Hepatocyte (in vitro differentiated cells): ENCODE measurements at regions not wholly inside any gene's neighbourhood (a gene's known extent, or its start where the extent isn't known, plus 50 kb on each side); places are given as distances from the start of the nearest gene placed in this dataset.

Experiments used
- DNase-seq: peaks from one replicate; pipeline ENCODE4 v3.0.0-alpha.2; 2016; ENCODE audit warnings: low spot score
- H2AFZ ChIP-seq: fragments of 200-600 bp; sonication (generic); 2 replicates; pipeline ENCODE4 v1.6.0; 2016; ENCODE audit warnings: antibody characterized with exemption, mild to moderate bottlenecking
- H3K27ac ChIP-seq: fragments of 200-600 bp; sonication (generic); 2 replicates; pipeline ENCODE4 v1.5.1; 2016; ENCODE audit warnings: mild to moderate bottlenecking
- H3K27me3 ChIP-seq: fragments of 200-600 bp; sonication (generic); 2 replicates; pipeline ENCODE4 v1.6.1; 2016
- H3K36me3 ChIP-seq: fragments of 200-600 bp; sonication (generic); replicated peaks from 2 replicates; pipeline ENCODE4 v1.5.1; 2016; ENCODE audit warnings: low read depth; ENCODE audit not compliant: insufficient read depth
- H3K4me1 ChIP-seq: fragments of 200-600 bp; sonication (generic); 2 replicates; pipeline ENCODE4 v1.5.1; 2016; ENCODE audit warnings: mild to moderate bottlenecking, moderate library complexity; ENCODE audit not compliant: insufficient read depth
- H3K4me2 ChIP-seq: fragments of 200-600 bp; sonication (generic); 2 replicates; pipeline ENCODE4 v1.6.0; 2016
- H3K4me3 ChIP-seq: fragments of 200-600 bp; sonication (generic); 2 replicates; pipeline ENCODE4 v1.5.1; 2016; ENCODE audit warnings: mild to moderate bottlenecking
- H3K79me2 ChIP-seq: fragments of 200-600 bp; sonication (generic); 2 replicates; pipeline ENCODE4 v1.6.0; 2017; ENCODE audit warnings: mild to moderate bottlenecking
- H3K9me2 ChIP-seq: fragments of 200-600 bp; sonication (generic); replicated peaks from 2 replicates; pipeline ENCODE4 v1.6.0; 2017; ENCODE audit warnings: mild to moderate bottlenecking; ENCODE audit not compliant: insufficient read depth
- H3K9me3 ChIP-seq: fragments of 200-600 bp; sonication (generic); 2 replicates; pipeline ENCODE4 v1.5.1; 2016; ENCODE audit warnings: low read depth, mild to moderate bottlenecking
- H4K20me1 ChIP-seq: fragments of 200-600 bp; sonication (generic); 2 replicates; pipeline ENCODE4 v1.6.0; 2016; ENCODE audit warnings: mild to moderate bottlenecking; ENCODE audit not compliant: insufficient read depth, poor library complexity, severe bottlenecking
- CTCF ChIP-seq: fragments of 200-600 bp; sonication (generic); IDR thresholded peaks from 2 replicates; pipeline ENCODE4 v1.5.1; 2016; ENCODE audit warnings: antibody characterized with exemption, mild to moderate bottlenecking; ENCODE audit not compliant: poor library complexity
- EZH2 ChIP-seq: fragments of 200-600 bp; sonication (generic); IDR thresholded peaks from 2 replicates; pipeline ENCODE4 v1.6.1; 2016; ENCODE audit warnings: antibody characterized with exemption, mild to moderate bottlenecking, borderline replicate concordance
- EZH2phosphoT487 ChIP-seq: fragments of 200-600 bp; sonication (generic); IDR thresholded peaks from one replicate; pipeline ENCODE4 v1.6.1; 2018; ENCODE audit warnings: antibody characterized with exemption, mild to moderate bottlenecking, low read depth, moderate library complexity; ENCODE audit not compliant: unreplicated experiment, severe bottlenecking
- WGBS: methylation state at CpG from one replicate; pipeline ENCODE4 v1.1.6; 2016; ENCODE audit warnings: low lambda C conversion rate; ENCODE audit errors: missing lambda C conversion rate; 5-methylcytosine and 5-hydroxymethylcytosine counted together

GRCh38 chr13:67489016-67489415 is 258.9 kb upstream of the PCDH9 start:
- Histone ChIP-seq H3K36me3 (no peaks in the 10 kb centered on the region), H3K27me3 (no peaks in the 10 kb centered on the region), H4K20me1 (no peaks in the 10 kb centered on the region), H3K4me1 (no peaks in the 10 kb centered on the region), H3K27ac (no peak overlapping the region), H3K9me3 (no peaks in the 10 kb centered on the region), H3K4me2 (no peak overlapping the region), H3K79me2 (no peaks in the 10 kb centered on the region), H2AFZ (no peak overlapping the region), H3K9me2 (no peaks in the 10 kb centered on the region), H3K4me3 (no peak overlapping the region)
- no peak for TF ChIP-seq CTCF
- TF ChIP-seq EZH2, result no peak
- TF ChIP-seq EZH2phosphoT487, result no peak
- WGBS, result 82% methylated on average over 2 of the region's 2 CpGs
- no peak for DNase-seq

GRCh38 chr13:67481445-67481844 is 251.3 kb upstream of the PCDH9 start:
- Histone ChIP-seq H3K36me3 (no peaks in the 10 kb centered on the region), H3K27me3 (no peaks in the 10 kb centered on the region), H3K4me3 (no peak overlapping the region), H3K4me1 (no peaks in the 10 kb centered on the region), H3K27ac (no peak overlapping the region), H3K9me2 (no peaks in the 10 kb centered on the region), H2AFZ (no peak overlapping the region), H3K79me2 (no peaks in the 10 kb centered on the region), H3K4me2 (no peak overlapping the region), H3K9me3 (no peaks in the 10 kb centered on the region), H4K20me1 (no peaks in the 10 kb centered on the region)
- DNase-seq, result no peak
- WGBS, result 91% methylated on average over 1 of the region's 1 CpG
- TF ChIP-seq EZH2 (no peak), EZH2phosphoT487 (no peak), CTCF (no peak)

DNA sequence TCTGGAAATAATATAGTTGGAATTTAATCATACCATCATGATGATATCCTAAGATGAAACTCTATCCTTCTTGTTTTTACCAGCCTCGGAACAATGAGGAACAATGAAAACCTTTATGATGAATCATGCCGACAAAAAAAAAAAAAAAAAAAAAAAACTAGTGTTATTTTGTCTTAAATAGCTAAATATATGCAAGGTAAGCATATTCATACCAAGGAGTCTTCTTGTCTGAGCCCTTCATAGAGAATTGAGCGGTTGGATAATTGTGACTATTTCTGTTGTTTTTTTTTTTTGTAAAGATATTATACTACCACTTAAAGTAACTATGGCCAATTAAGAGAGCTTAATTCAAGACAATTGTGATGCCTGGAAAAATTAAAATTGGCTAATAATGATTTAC is 244.0 kb upstream of the PCDH9 start:
- TF ChIP-seq EZH2, result no peak
- TF ChIP-seq EZH2phosphoT487, result no peak
- TF ChIP-seq CTCF, result no peak
- Histone ChIP-seq H2AFZ (no peak overlapping the region), H3K27me3 (no peaks in the 10 kb centered on the region), H3K36me3 (no peaks in the 10 kb centered on the region), H3K79me2 (no peaks in the 10 kb centered on the region), H3K9me2 (no peaks in the 10 kb centered on the region), H3K4me1 (no peaks in the 10 kb centered on the region), H3K4me2 (no peak overlapping the region), H3K4me3 (no peak overlapping the region), H4K20me1 (no peaks in the 10 kb centered on the region), H3K27ac (no peak overlapping the region), H3K9me3 (no peaks in the 10 kb centered on the region)
- no peak for DNase-seq
- WGBS, result 86% methylated on average over 3 of the region's 3 CpGs

GRCh38 chr13:67469623-67470022 is 239.5 kb upstream of the PCDH9 start:
- Histone ChIP-seq H3K9me2 (no peaks in the 10 kb centered on the region), H3K27me3 (no peaks in the 10 kb centered on the region), H3K36me3 (no peaks in the 10 kb centered on the region), H2AFZ (no peak overlapping the region), H3K27ac (no peak overlapping the region), H4K20me1 (no peaks in the 10 kb centered on the region), H3K4me1 (no peaks in the 10 kb centered on the region), H3K4me2 (no peak overlapping the region), H3K4me3 (no peak overlapping the region), H3K9me3 (no peaks in the 10 kb centered on the region), H3K79me2 (no peaks in the 10 kb centered on the region)
- DNase-seq, result no peak
- TF ChIP-seq CTCF (no peak), EZH2phosphoT487 (no peak), EZH2 (no peak)
- 81% methylated on average over 3 of the region's 3 CpGs for WGBS
